ENCODE measurements at regions not wholly inside any gene's neighbourhood (a gene's known extent, or its start where the extent isn't known, plus 50 kb on each side); places are given as distances from the start of the nearest gene placed in this dataset.

DNA sequence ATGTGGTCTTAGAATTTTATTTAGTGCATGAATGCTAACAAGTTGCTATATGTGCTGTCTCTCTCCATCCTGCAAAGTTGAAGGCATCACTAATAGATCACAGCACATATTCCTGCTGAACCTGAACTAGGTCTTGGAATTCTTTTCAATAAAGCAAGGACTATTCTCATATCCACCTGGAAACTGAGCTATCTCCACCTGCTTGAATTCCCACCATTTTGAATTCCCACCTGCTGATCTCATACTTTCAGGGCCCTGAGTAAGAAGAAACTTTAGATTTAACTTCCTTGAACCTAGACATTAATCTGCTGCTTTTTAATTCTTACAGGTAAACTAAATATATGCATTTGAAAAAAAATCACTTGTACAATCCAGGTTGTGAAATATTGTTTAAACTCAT is 445.3 kb upstream of the CCL2 start:
- no peaks in the 10 kb centered on the region for H3K4me1 Mint-ChIP-seq (ENCODE audit: low read depth)
- no peak overlapping the region for H3K27ac Mint-ChIP-seq
- no peak overlapping the region for H3K4me3 Mint-ChIP-seq
- no peaks in the 10 kb centered on the region; the same call in 1 of the 2 replicates for H3K36me3 Mint-ChIP-seq (ENCODE audit: low read depth)
- TF ChIP-seq CTCF (IDR thresholded peaks at IDR 0.05) = no peak
- DNase-seq = no peak
- peaks cover 2% of the 10 kb centered on the region; the same call in 1 of the 2 replicates for H3K27me3 Mint-ChIP-seq (ENCODE audit: insufficient read depth)
- H3K9me3 Mint-ChIP-seq = peaks cover 75% of the 10 kb centered on the region

GRCh38 chr17:33811004-33811760 is 443.9 kb upstream of the CCL2 start:
- DNase-seq = no peak
- H3K9me3 Mint-ChIP-seq = peaks cover 74% of the 10 kb centered on the region
- no peaks in the 10 kb centered on the region for H3K27me3 Mint-ChIP-seq (ENCODE audit: insufficient read depth)
- H3K36me3 Mint-ChIP-seq (ENCODE audit: low read depth) = no peaks in the 10 kb centered on the region; the same call in 1 of the 2 replicates
- no peak for TF ChIP-seq CTCF (IDR thresholded peaks at IDR 0.05)
- H3K4me3 Mint-ChIP-seq = no peak overlapping the region
- H3K4me1 Mint-ChIP-seq (ENCODE audit: low read depth) = no peaks in the 10 kb centered on the region
- H3K27ac Mint-ChIP-seq = no peak overlapping the region

DNA sequence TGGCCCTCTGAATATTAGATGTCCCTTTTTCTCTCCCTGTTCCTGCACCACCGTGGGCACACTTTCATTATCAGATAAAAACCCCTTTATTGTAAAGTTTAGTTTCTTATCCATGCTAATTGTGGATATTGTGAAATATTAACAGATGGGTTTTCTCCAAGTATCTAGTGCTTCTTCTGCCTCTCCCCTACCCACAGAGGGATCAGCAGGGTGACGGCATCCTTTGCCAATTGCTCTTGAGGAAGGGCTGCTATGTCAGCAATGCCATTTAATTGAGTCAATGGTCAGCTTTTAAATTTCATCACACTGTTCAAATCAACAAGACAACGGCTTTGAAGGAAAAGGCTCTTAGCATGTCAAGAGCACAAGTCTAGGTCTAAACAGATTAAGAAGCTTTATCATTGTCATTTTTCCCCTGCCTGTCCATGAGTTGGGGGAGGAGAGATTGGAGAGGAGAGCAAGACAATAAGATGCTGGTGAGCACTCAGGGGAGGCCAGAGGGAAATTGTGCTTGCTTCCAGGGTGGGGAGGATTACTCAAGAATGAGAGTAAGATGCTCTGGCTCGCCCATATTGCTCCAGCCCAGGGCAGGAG is 443.0 kb upstream of the CCL2 start:
- DNase-seq = no peak
- Mint-ChIP-seq H3K27ac (no peak overlapping the region), H3K4me1 (ENCODE audit: low read depth) (no peaks in the 10 kb centered on the region), H3K4me3 (no peak overlapping the region), H3K27me3 (ENCODE audit: insufficient read depth) (no peaks in the 10 kb centered on the region), H3K36me3 (ENCODE audit: low read depth) (no peaks in the 10 kb centered on the region; the same call in 1 of the 2 replicates), H3K9me3 (peaks cover 67% of the 10 kb centered on the region)
- no peak for TF ChIP-seq CTCF (IDR thresholded peaks at IDR 0.05)

DNA sequence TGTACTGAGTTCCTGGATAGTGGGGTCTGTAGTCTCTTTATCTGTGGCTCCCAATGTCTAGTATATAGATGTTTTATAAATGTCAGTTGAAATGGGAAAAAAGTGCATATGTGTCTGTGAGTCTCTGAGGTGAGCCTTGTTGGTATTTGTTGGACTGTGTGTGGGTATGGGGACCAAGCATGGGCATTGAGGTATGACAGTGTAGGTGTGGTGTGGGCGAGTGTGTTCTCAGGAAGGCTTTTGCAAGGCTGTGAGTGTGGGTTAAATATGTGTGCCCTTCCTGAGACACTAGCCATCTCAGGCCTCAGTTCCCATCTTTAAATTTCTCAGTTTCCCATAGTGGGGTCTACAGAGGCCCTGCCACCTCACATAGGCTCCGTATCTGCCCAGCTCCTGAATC is 440.2 kb upstream of the CCL2 start:
- no peak for TF ChIP-seq CTCF (IDR thresholded peaks at IDR 0.05)
- Mint-ChIP-seq H3K27ac (no peak overlapping the region), H3K4me1 (ENCODE audit: low read depth) (no peaks in the 10 kb centered on the region), H3K4me3 (no peak overlapping the region), H3K9me3 (peaks cover 53% of the 10 kb centered on the region), H3K36me3 (ENCODE audit: low read depth) (no peaks in the 10 kb centered on the region; the same call in 1 of the 2 replicates), H3K27me3 (ENCODE audit: insufficient read depth) (no peaks in the 10 kb centered on the region)
- no peak for DNase-seq

DNA sequence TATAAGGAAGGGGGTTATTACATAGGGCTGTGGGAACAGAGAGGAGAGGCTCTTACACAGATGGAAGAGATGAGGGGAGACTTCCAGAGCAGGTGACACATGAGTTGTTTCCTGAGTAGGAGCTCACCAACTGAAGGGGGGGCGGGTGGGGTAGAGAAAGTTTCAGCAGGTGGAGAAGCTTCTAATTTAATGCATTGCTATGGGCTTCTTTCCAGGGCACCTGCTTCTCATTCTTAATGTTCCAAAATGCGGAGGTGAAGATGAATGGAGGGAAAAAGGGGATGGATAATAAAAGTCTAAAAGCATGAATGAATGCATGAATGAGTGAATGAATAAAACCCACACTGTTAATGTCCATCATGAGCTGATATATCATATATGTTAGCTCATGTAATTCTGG is 439.0 kb upstream of the CCL2 start:
- Mint-ChIP-seq H3K27ac (no peak overlapping the region), H3K36me3 (ENCODE audit: low read depth) (no peaks in the 10 kb centered on the region; the same call in 1 of the 2 replicates), H3K27me3 (ENCODE audit: insufficient read depth) (no peaks in the 10 kb centered on the region), H3K4me3 (no peak overlapping the region), H3K9me3 (peaks cover 48% of the 10 kb centered on the region), H3K4me1 (ENCODE audit: low read depth) (no peaks in the 10 kb centered on the region)
- no peak for TF ChIP-seq CTCF (IDR thresholded peaks at IDR 0.05)
- no peak for DNase-seq
